HFF-Myc (cell line): ENCODE measurements at regions not wholly inside any gene's neighbourhood (a gene's known extent, or its start where the extent isn't known, plus 50 kb on each side); places are given as distances from the start of the nearest gene placed in this dataset.
A peak's percentile ranks its signal among the peaks of the same experiment; 100 is the strongest.

Experiments
- DNase-seq: peaks from one replicate; pipeline ENCODE4 v3.0.0-alpha.2; 2011; ENCODE audit warnings: low read depth; ENCODE audit errors: extremely low read depth
- H3K4me3 ChIP-seq: replicated peaks from 2 replicates; pipeline ENCODE4 v1.5.1; 2011; ENCODE audit warnings: low read depth, mild to moderate bottlenecking, control low read depth, low read length
- TF ChIP-seq, protein P1 (sequence below): IDR thresholded peaks from 2 replicates; pipeline ENCODE4 v1.5.1; 2012; ENCODE audit warnings: mild to moderate bottlenecking, low read depth, low read length, control low read depth; ENCODE audit errors: missing control alignments

DNA sequence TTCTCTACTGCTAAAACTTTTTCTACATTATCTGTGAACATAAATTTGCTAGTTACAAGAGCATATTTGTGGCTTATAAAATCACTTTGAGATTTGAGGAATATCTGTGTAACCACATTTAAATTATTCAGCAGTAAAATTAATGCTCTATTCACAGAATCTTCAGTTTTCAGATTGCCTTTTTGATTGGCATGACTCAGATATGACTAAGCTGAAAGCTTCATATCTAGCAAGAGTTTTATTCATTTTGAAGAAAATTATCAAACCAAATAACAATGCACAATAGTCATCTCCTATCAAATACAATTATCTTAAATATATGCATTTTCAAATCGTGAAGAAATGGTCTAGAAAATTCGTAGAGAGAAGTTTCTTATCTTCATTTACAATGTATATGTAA, 1498.2 kb upstream of the B3GALT2 start:
- TF ChIP-seq, protein P1, sequence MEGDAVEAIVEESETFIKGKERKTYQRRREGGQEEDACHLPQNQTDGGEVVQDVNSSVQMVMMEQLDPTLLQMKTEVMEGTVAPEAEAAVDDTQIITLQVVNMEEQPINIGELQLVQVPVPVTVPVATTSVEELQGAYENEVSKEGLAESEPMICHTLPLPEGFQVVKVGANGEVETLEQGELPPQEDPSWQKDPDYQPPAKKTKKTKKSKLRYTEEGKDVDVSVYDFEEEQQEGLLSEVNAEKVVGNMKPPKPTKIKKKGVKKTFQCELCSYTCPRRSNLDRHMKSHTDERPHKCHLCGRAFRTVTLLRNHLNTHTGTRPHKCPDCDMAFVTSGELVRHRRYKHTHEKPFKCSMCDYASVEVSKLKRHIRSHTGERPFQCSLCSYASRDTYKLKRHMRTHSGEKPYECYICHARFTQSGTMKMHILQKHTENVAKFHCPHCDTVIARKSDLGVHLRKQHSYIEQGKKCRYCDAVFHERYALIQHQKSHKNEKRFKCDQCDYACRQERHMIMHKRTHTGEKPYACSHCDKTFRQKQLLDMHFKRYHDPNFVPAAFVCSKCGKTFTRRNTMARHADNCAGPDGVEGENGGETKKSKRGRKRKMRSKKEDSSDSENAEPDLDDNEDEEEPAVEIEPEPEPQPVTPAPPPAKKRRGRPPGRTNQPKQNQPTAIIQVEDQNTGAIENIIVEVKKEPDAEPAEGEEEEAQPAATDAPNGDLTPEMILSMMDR, result no peak
- H3K4me3 ChIP-seq, result no peak overlapping the region
- DNase-seq, result no peak

DNA sequence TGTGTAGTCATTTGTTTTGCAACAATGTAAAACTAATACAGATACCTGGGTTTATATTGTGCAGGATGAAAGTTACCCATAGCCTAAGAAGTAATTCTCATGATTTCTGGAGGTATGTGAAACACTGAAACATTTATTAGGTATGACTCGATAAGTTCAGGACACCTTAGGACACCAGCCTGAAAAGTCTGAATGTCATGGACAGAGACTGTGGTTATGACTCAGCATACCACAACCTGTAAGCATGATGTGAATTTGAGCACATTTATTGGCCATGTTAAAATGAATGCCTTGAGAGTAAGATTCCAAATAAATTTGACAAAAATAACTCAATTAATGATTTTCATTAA, 1471.7 kb upstream of the B3GALT2 start:
- no peak overlapping the region for H3K4me3 ChIP-seq
- peak; percentile 46 for DNase-seq
- TF ChIP-seq, protein P1, result no peak

DNA sequence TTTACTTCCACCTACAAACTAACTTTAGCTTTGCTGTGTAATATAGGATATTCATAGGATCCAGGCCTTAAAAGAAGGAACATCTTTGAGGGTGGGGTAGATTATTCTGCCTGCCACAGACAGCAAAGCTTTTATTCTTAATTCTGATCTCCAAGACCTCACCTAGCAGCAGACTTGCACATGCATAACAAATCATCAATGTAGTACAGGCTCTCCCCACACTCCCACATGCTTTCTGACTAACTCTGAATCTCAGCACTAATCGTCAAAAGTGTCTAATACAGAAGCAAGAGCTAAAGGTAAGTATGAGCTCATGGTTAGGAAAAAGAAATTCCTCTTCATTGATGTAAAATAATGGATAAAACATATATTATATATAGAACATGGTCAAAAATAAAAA, 1468.5 kb upstream of the B3GALT2 start:
- no peak for DNase-seq
- no peak overlapping the region for H3K4me3 ChIP-seq
- TF ChIP-seq, protein P1, result no peak

DNA sequence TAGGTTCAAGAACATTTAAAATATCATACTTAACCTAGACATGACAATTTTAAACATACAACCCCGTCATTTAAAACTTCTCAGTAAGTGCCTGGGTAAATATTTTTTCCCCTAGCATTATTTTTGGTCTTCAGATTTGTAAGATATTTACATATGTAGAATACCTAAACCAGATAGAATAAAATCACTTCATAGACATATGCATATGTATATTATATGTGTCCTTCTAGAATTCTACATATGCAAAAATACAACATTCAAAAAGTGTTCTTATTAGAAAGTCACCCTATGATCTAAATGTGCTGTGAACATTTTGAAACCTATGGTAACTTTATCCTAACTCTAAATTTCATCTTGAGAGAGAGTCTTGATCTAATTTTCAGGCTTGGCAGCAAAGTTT, 1467.0 kb upstream of the B3GALT2 start:
- DNase-seq, result no peak
- TF ChIP-seq, protein P1, result no peak
- H3K4me3 ChIP-seq, result no peak overlapping the region

DNA sequence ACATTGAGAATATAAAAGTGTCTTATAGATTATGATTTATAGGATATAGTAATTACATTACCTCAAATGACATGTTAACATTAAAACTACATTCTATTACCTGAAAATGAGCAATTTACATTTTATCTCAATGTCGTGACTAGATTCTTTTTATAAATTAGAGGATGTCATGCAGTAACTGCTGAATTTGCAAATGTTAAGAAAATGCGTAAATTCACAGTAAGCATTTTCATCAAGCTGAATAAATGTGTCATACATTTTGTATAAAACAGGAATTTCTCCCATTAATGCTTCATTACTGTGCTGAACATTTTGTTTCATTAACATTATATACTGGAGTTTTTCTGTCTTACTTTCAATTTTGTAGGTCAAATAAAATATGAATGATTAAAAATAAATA, 1460.7 kb upstream of the B3GALT2 start:
- no peak overlapping the region for H3K4me3 ChIP-seq
- no peak for DNase-seq
- TF ChIP-seq, protein P1, result no peak

DNA sequence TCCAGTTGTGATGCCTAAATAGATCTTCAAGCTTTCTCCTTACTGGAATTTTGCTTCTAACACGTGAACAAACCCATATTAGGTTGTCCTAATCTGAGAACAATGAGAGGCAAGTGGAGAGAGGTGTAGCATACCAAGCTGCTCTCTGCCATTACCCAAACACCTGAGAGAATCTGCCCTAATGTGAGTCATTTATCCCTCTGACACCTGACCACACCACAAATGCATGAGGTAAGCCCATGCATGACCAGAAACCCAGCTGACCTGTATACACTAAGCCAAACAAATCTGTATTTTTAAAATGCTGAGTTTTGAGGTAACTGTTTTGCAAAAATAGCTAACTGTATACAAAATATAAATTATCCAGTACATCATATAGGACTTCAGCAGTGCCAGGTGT, 1458.1 kb upstream of the B3GALT2 start:
- DNase-seq, result no peak
- H3K4me3 ChIP-seq, result no peak overlapping the region
- TF ChIP-seq, protein P1, result no peak

DNA sequence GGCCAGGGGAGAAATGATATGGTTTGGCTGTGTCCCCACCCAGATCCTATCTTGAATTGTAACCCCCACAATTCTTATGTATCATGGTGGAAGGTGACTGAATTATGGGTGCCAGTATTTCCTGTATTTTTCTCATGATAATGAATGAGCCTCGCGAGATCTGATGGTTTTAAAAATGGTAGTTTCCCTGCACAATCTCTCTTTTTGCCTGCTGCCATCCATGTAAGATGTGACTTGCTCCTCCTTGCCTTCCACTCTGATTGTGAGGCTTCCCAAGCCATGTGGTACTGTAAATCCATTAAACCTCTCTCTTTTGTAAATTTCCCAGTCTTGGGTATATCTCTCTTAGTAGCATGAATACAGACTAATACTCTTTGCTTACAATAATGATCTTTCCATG, 1453.9 kb upstream of the B3GALT2 start:
- no peak overlapping the region for H3K4me3 ChIP-seq
- DNase-seq, result no peak
- TF ChIP-seq, protein P1, result no peak
